Lower leg skin (tissue), 4 donors: ENCODE measurements at regions not wholly inside any gene's neighbourhood (a gene's known extent, or its start where the extent isn't known, plus 50 kb on each side); places are given as distances from the start of the nearest gene placed in this dataset.

Experiments
- DNase-seq, 2 donors: peaks; one replicate each; pipeline ENCODE4 v3.0.0-alpha.2; 2019; ENCODE audit warnings: low spot score in 2 of 2
- H3K4me3 ChIP-seq: fragments of 200-600 bp; sonication (generic); 2 replicates; pipeline ENCODE4 v1.5.1; 2017; ENCODE audit warnings: mild to moderate bottlenecking, low read depth; ENCODE audit not compliant: poor library complexity, severe bottlenecking
- CTCF ChIP-seq, 3 donors: fragments of 450-650 bp; IDR thresholded peaks; one replicate each; pipeline ENCODE4 v1.5.1; 2016; ENCODE audit warnings: antibody characterized with exemption in 3 of 3, mild to moderate bottlenecking in 3 of 3, moderate library complexity in 2 of 3
- POLR2A ChIP-seq, 2 donors: fragments of 450-650 bp; IDR thresholded peaks; one replicate each; pipeline ENCODE4 v1.6.1; 2016 to 2017; ENCODE audit warnings: antibody characterized with exemption in 2 of 2, mild to moderate bottlenecking in 1 of 2, moderate library complexity in 1 of 2
- WGBS, 2 donors: methylation state at CpG; one replicate each; pipeline ENCODE4 v1.1.5; 2018; 5-methylcytosine and 5-hydroxymethylcytosine counted together
- intact Hi-C: fragments of 100-400 bp; cut with DNase I; formaldehyde crosslinking; loops from one replicate; pipeline ENCODE4 v1.15.0; 2023; ENCODE audit warnings: low total_unique reads

GRCh38 chr18:45488645-45489044 is 126.6 kb upstream of the SLC14A2 start:
- DNase-seq = no peak
- intact Hi-C loops = no loop called here
- 58 to 60% methylated on average over 3 of the region's 3 CpGs for WGBS, 2 donors
- no peak overlapping the region for H3K4me3 ChIP-seq
- TF ChIP-seq POLR2A (IDR thresholded peaks at IDR 0.05) (no peak), CTCF (IDR thresholded peaks at IDR 0.05) (no peak)

- intact Hi-C loops = no loop called here
Measured at GRCh38 chr18:45493830-45494229, 121.4 kb upstream of the SLC14A2 start.

DNA sequence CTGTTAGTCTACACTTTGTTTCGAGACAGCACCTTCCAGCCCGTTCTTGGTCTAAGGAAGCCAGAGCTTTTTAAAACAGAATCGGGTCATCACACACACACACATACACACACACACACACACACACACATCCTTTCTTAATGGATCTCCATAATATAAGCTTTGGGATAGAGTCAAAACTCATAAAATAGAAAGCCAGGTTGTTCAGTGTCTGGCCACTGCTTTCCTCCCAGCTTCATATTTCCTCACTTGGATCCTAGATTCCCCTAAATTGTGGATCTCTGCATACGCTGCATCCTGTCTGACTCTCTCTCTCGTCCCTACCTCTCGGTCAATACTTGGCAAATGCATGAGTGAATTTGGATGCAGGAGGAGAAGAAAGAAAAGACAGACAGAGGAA is 120.5 kb upstream of the SLC14A2 start:
- WGBS, 2 donors = 94 to 95% methylated on average over 6 of the region's 6 CpGs
- TF ChIP-seq POLR2A (IDR thresholded peaks at IDR 0.05) (no peak), CTCF (IDR thresholded peaks at IDR 0.05) (no peak)
- intact Hi-C loops = no loop called here
- H3K4me3 ChIP-seq = no peak overlapping the region
- DNase-seq = no peak

More at GRCh38 chr18:45493830-45494229, 121.4 kb upstream of the SLC14A2 start:
- no peak for DNase-seq
- WGBS, 2 donors = 58 to 66% methylated on average over 2 of the region's 2 CpGs
- no peak overlapping the region for H3K4me3 ChIP-seq
- TF ChIP-seq POLR2A (IDR thresholded peaks at IDR 0.05) = no peak
- no peak for TF ChIP-seq CTCF (IDR thresholded peaks at IDR 0.05)

DNA sequence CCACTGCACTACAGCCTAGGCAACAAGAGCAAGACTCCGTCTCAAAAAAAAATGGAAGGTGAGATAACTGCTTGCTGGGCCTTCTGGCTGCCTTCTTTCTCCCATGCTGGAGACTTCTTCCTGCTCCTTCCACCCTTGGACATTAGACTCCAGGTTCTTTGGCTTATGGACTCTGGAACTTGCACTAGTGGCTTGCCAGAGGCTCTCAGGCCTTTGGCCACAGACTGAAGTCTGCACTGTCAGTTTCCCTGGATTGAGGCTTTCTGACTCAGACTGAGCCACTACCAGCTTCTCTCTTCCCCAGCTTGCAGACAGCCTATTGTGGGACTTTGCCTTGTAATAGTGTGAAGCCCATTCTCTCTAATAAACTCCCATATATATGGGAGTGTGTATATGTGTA is 118.5 kb upstream of the SLC14A2 start:
- WGBS, 2 donors = 89 to 100% methylated on average over 1 of the region's 1 CpG
- no peak for TF ChIP-seq CTCF (IDR thresholded peaks at IDR 0.05)
- TF ChIP-seq POLR2A (IDR thresholded peaks at IDR 0.05) = no peak
- DNase-seq = no peak
- intact Hi-C loops = no loop called here
- H3K4me3 ChIP-seq = no peak overlapping the region

DNA sequence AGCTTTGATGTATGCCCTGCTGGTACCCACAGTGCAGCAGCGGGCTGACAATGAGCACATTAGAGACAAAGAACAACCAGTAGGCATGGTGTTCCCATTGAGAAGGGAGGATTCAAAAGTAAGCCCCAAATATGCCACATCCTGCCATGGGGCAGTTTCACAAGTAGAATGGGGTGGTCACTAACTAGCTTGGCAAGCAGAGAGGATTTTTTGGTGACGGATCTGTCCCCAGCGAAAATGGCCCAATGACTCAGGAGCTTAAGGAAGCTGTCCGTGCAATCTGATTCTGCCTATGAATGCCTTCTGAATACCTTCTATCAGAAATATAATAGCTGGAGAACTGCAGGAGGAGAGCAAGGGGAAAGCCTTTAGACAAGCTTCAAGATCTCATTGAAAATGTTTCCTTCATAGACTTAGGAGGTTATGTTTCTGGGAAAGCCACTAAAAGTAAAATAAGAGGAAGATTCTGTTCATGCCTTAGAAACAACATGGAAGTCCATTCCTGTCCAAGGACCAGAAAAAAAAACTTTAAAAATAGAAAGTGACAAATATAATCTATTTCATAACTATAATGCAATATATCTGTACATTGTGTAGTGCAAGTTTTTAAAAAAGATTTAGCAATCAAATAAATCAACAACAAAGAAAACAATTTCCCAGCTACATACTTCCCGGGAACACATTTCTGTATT is 117.5 kb upstream of the SLC14A2 start:
- H3K4me3 ChIP-seq = no peak overlapping the region
- WGBS, 2 donors = 86 to 88% methylated on average over 5 of the region's 5 CpGs
- intact Hi-C loops = no loop called here
- TF ChIP-seq POLR2A (IDR thresholded peaks at IDR 0.05) = no peak
- TF ChIP-seq CTCF (IDR thresholded peaks at IDR 0.05) = no peak
- no peak for DNase-seq

DNA sequence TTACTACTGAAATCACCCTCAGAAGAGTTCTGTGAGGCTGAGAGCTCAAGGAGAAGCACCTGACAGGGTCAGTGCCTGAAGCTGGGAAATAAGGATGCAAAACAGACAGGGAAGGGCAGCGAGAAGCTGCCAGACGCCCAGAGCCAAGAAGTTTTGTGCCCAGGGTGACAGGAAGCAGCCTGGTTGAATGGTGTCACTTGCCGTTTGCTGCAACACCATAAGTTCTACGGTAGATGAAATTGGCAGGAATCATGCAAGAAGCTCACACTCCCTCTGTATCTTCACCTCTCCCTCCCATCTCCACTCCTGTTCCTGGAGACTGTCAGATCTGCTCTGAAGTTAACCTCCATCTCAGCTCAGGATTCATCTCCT is 117.0 kb upstream of the SLC14A2 start:
- WGBS, 2 donors = 29% methylated on average over 4 of the region's 4 CpGs
- H3K4me3 ChIP-seq = no peak overlapping the region
- no peak for DNase-seq
- intact Hi-C loops = no loop called here
- TF ChIP-seq CTCF (IDR thresholded peaks at IDR 0.05) (no peak), POLR2A (IDR thresholded peaks at IDR 0.05) (no peak)
